Activated naive CD8-positive, alpha-beta T cell treated with anti-CD3 and anti-CD28 coated beads, Interleukin-2, amount 50 U/mL, for 24 hours (primary cell): ENCODE measurements at regions not wholly inside any gene's neighbourhood (a gene's known extent, or its start where the extent isn't known, plus 50 kb on each side); places are given as distances from the start of the nearest gene placed in this dataset.
"Not testable (repeated sequence)": the region's sequence is repeated elsewhere in the genome, so short reads cannot be mapped to it uniquely, and the experiment has no call there.

Experiments used
- ATAC-seq: fragments of 150-1000 bp; cut with Tn5 transposase; one replicate; pipeline ENCODE4 v1.10.0; 2021
- DNase-seq: peaks from one replicate; pipeline ENCODE4 v3.0.0; 2021
- H3K27ac Mint-ChIP-seq: one replicate; pipeline ENCODE4 v1.8.0; 2021; ENCODE audit warnings: mild to moderate bottlenecking, mixed read lengths
- H3K27me3 Mint-ChIP-seq: one replicate; pipeline ENCODE4 v1.8.0; 2021; ENCODE audit warnings: mixed read lengths
- H3K36me3 Mint-ChIP-seq: one replicate; pipeline ENCODE4 v1.8.0; 2021; ENCODE audit warnings: low read depth, mixed read lengths
- H3K4me1 Mint-ChIP-seq: one replicate; pipeline ENCODE4 v1.8.0; 2021; ENCODE audit warnings: mixed read lengths
- H3K4me3 Mint-ChIP-seq: one replicate; pipeline ENCODE4 v1.8.0; 2021; ENCODE audit warnings: mild to moderate bottlenecking, moderate library complexity, mixed read lengths
- H3K9me3 Mint-ChIP-seq: one replicate; pipeline ENCODE4 v1.8.0; 2021; ENCODE audit warnings: mixed read lengths

DNA sequence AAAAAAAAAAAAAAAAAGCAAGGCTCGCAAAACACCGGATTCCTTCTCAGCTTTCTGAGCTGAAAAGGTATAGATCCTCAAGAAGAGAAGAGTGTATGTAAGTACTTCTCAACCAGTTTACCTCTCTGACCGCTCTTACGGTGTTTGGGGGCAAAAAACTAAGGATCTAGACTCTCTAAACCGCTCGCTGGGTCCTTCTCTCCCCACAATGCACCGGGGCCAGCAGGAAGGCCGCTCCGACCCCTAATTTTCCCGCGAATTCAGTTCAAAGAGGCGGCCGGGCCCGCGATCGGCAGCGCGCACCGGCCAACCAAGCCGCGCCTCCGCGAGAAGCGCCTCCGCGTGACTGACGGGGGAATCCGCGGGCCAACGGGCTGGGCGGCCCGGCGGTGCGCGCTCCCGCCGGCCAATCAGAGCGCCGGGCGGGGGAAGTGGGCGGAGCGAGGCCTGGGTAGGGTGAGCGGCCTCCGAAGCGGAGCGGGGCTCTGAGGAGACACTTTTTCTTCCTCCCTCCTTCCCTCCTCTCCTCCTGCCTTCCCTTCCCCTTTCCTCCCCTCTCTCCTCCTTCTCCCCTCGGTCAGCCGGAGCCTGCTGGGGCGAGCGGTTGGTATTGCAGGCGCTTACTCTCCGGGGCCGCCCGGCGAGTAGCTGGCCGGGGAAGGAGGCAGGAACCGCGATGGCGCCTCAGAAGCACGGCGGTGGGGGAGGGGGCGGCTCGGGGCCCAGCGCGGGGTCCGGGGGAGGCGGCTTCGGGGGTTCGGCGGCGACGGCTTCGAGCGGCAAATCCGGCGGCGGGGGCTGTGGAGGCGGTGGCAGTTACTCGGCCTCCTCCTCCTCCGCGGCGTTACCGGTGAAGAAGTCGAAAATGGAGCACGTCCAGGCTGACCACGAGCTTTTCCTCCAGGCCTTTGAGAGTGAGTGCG lies 93.0 kb downstream of the CRLF3 start:
- H3K9me3 Mint-ChIP-seq, H3K27me3 Mint-ChIP-seq: not testable (repeated sequence)
- peak overlapping the region; percentile 97 for H3K27ac Mint-ChIP-seq
- DNase-seq = peak; percentile 87
- H3K4me3 Mint-ChIP-seq = peak overlapping the region; percentile 93
- peaks cover 49% of the 10 kb centered on the region for H3K4me1 Mint-ChIP-seq
- H3K36me3 Mint-ChIP-seq = peaks cover 24% of the 10 kb centered on the region
- peak; percentile 90 for ATAC-seq

DNA sequence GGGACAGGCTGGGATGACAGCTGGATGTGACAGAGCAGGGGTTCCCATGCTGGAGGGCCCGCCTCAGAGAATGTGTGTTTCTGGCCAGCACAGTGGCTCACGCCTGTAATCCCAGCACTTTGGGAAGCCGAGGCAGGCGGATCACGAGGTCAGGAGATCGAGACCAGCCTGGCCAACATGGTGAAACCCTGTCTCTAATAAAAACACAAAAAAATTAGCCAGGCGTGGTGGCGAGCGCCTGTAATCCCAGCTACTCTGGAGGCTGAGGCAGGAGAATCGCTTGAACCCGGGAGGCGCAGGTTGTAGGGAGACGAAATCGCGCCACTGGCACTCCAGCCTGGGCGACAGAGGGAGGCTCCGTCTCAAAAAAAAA lies 93.7 kb downstream of the CRLF3 start:
- ATAC-seq, H3K27me3 Mint-ChIP-seq, DNase-seq, H3K9me3 Mint-ChIP-seq: not testable (repeated sequence)
- Mint-ChIP-seq H3K36me3 (peaks cover 23% of the 10 kb centered on the region), H3K27ac (peak overlapping the region; percentile 88), H3K4me3 (peak overlapping the region; percentile 93), H3K4me1 (peaks cover 48% of the 10 kb centered on the region)

DNA sequence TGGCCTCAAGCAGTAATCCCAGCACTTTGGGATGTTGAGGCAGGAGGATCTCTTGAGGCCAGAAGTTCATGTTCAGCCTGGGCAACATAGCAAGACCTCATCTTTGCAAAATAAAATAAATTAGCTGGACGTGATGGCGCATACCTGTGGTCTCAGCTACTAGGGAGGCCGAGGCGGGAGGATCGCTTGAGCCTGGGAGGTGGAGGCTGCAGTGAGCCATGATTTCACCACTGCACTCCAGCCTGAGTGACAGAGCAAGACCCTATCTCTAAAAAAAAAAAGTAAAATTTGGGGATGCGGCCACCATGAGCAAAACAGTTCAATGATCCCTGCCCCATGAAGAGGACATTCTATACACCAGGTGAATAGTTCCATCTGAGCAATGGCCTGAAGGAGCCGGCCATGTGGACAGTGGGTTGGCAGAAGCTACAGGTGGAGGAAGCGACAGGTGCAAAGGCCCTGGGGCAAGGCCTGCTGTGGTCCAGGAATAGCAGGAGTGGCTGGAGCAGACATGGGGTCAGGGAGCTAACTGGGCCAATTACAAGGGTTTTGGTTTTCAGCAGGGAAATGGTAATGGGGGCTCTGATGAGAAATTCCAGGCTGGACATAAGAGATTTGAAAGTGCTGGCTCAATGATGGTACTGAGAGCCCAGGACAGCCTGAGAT lies 94.2 kb downstream of the CRLF3 start:
- H3K9me3 Mint-ChIP-seq, DNase-seq, ATAC-seq, H3K27me3 Mint-ChIP-seq: not testable (repeated sequence)
- peak overlapping the region; percentile 88 for H3K27ac Mint-ChIP-seq
- H3K36me3 Mint-ChIP-seq = peaks cover 18% of the 10 kb centered on the region
- peak overlapping the region; percentile 93 for H3K4me3 Mint-ChIP-seq
- peaks cover 45% of the 10 kb centered on the region for H3K4me1 Mint-ChIP-seq

DNA sequence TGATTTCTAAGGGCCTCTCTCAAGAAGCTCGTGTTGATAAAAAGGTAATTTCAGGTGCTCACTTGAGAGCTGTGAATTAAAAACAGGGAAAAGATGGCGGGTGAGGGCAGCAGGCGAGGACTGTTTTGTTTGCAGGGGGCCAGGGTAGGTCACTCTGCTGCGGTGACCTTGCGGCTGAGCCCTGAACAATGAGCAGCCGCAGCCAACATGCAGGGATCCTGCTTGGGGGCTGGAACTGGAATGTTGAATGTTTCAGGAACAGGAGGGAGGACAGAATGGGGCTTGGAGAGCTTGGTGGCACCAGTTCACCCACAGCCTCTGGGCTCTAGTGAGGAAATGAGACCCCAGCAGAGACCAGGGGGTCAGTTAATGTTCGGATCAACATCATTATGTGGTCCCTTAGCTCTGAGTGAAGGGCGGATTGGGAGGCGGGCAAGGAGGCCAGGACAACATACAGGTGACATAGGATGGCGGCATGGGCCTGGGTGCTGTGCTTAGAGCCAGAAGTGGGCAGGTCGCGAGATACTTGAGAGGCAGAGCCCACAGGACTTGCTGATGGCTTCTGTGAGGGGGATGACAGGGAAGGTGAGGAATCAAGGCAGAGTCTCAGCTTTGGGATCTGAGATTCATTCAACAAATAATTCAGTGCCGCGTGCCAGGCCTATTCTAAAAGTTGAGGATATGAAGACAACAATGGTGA lies 94.9 kb downstream of the CRLF3 start:
- H3K9me3 Mint-ChIP-seq, DNase-seq, H3K27me3 Mint-ChIP-seq, ATAC-seq: not testable (repeated sequence)
- Mint-ChIP-seq H3K36me3 (peaks cover 14% of the 10 kb centered on the region), H3K4me3 (peak overlapping the region; percentile 56), H3K4me1 (peaks cover 44% of the 10 kb centered on the region), H3K27ac (peak overlapping the region; percentile 66)

DNA sequence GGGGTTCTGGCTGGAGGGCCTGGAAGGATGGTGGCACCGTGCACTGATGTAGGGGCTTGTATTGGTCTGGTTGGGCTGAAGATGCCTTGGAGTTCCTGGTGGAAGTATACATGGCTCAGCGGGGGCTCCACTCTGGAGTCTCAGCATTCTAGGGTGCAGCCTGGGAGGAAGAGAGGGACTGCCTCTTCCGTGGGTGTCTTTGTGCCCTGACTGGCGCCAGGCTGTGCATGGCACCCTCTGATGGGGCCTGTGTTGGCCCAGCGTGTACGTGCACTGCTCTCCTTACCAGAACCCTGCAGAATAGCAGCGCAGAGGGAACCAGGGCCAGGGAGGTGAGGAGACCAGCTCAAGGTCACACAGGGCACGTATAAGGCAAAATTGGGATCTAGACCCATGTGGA lies 97.0 kb downstream of the CRLF3 start:
- not testable (repeated sequence) for H3K4me3 Mint-ChIP-seq, H3K9me3 Mint-ChIP-seq, ATAC-seq, H3K27me3 Mint-ChIP-seq, H3K27ac Mint-ChIP-seq, H3K36me3 Mint-ChIP-seq, DNase-seq
- peaks cover 28% of the 10 kb centered on the region for H3K4me1 Mint-ChIP-seq

DNA sequence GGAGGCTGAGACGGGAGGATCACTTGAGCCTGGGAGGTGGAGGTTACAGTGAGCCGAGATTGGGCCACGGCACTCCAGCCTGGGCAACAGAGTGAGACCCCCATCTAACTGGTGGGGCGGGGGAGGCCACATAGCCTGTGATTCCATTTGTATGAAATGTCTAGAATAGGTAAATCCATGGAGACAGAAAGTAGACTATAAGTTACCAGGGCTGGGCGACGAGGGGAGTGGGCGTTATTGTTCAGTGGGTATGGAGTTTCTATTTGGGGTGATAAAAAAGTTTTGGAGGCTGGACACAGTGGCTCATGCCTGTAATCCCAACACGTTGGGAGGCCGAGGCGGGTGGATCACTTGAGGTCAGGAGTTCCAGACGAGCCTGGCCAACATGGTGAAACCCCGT lies 97.8 kb downstream of the CRLF3 start:
- H3K4me3 Mint-ChIP-seq, DNase-seq, H3K36me3 Mint-ChIP-seq, H3K27ac Mint-ChIP-seq, H3K9me3 Mint-ChIP-seq, ATAC-seq, H3K27me3 Mint-ChIP-seq: not testable (repeated sequence)
- H3K4me1 Mint-ChIP-seq = peaks cover 28% of the 10 kb centered on the region

DNA sequence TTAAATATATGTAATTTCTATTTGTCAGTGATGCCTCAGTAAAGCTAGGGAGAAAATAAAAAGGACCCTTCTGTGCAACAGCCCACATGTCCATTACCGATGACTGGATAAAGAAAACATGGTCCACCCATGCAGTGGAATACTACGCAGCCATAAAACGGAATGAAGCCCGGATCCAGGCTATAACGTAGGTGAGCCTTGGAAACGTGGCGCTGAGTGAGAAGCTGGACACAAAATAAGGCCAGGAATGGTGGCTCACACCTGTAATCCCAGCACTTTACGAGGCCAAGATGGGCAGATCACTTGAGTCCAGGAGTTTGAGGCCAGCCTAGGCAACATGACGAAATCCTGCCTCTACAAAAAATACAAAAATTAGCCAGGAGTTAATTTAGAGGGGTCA lies 98.2 kb downstream of the CRLF3 start:
- not testable (repeated sequence) for ATAC-seq, DNase-seq, H3K9me3 Mint-ChIP-seq, H3K36me3 Mint-ChIP-seq, H3K4me3 Mint-ChIP-seq, H3K27ac Mint-ChIP-seq, H3K27me3 Mint-ChIP-seq
- H3K4me1 Mint-ChIP-seq = peaks cover 28% of the 10 kb centered on the region

DNA sequence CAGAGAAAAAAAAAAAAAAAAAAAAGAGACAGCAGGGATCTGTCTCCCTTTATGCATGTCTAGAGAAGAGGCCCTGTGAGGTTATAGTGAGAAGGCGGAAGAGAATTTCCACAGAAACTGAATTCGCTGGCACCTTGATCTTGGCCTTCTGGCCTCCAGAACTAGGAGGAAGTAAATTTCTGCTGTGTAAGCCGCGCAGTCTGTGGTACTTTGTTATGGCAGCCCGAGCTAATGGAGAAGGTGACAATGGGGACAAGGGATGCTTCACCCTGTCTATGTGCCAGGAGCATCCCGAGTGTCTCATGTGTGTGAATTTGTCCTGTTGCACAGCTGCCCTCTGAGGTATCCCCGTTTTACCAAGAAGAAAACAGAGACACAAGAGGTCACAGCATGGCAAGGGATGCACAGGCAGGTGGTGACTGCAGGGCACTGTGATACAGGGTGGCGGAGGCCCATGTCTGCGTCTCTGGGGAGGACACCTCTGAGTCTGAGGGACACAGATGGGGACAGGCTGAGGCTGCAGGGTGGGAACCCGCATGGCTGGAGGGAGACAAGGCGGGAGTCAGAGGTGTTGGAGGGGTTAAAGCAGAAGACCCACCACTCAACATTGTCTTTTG lies 100.3 kb downstream of the CRLF3 start:
- H3K27me3 Mint-ChIP-seq, ATAC-seq, H3K4me3 Mint-ChIP-seq, H3K9me3 Mint-ChIP-seq, DNase-seq, H3K27ac Mint-ChIP-seq, H3K36me3 Mint-ChIP-seq: not testable (repeated sequence)
- H3K4me1 Mint-ChIP-seq = peaks cover 12% of the 10 kb centered on the region

DNA sequence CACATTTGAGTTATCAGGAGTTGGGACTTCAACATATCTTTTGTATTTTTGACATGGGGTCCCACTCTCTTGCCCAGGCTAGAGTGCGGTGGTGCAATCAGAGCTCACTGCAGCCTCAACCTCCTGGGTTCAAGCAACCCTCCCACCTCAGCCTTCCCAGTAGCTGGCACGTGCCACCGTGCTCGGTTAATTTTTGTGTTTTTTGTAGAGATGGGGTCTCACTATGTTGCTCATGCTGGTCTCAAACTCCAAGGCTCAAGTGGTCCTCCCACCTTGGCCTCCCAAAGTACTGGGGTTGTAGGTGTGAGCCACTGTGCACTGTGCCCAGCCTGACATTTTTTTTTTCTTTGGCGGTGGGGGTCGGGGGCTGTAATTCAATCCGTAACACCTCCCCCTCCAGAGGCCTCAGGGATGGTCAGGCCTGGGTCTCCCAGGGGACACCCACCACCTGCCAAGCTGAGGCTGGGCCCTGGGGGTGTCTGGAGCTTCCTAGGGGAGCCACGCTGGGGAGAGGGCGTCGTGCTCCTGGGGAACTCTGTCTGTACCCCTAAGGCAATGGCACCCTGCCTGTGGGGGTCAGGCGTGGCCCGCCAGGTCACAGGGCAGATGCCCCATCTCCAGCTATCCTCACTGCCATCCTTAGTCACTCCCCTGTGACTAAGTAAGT lies 102.2 kb downstream of the CRLF3 start:
- not testable (repeated sequence) for H3K4me1 Mint-ChIP-seq, DNase-seq, H3K4me3 Mint-ChIP-seq, ATAC-seq, H3K27me3 Mint-ChIP-seq, H3K36me3 Mint-ChIP-seq, H3K9me3 Mint-ChIP-seq, H3K27ac Mint-ChIP-seq

DNA sequence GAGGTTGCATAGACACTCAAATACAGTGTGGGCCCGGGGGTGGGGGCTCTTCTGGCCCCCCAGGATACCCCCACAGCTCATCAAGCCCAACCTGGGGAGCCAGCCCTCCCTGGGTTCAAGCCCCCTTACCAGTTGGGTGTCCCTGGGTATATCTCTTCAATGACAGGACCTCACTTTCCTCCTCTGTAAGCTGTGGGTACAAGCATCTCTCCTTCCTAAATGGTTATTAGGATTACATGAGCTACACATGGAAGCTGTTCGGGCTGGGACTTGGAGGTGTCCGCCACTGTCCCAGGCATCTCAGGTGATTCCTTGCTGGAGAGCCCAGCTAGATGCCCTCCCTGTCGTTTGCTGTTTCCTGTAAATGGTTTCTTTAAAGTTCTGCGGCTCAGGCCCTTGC lies 103.5 kb downstream of the CRLF3 start:
- H3K27me3 Mint-ChIP-seq, H3K9me3 Mint-ChIP-seq, DNase-seq, H3K4me1 Mint-ChIP-seq, H3K27ac Mint-ChIP-seq, H3K4me3 Mint-ChIP-seq, H3K36me3 Mint-ChIP-seq, ATAC-seq: not testable (repeated sequence)

DNA sequence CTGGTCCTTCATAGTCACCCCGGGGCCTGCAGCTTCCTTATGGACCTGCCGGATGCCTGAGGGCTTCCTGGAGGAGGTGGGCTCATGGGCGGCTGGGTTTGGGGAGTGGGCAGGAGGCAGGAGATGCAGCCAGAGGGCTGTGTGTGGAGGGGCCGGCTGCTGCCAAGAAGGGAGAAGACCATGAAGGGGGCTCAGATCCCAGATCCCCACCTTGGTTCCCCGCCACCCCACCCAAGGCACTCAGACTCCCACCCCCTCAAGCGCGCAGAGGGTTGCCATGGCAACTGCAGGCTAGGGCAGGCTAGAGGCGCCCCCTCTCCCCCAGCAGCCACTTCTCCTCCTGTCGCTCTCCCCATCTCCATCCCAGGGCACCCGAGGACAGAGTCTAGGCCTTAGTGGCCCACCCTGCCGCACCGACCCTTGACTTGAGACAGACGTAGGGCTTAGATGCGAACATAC lies 104.5 kb downstream of the CRLF3 start:
- no peak for DNase-seq
- H3K36me3 Mint-ChIP-seq = no peaks in the 10 kb centered on the region
- no peak for ATAC-seq
- H3K9me3 Mint-ChIP-seq = no peaks in the 10 kb centered on the region
- peaks cover 9% of the 10 kb centered on the region for H3K4me1 Mint-ChIP-seq
- H3K27me3 Mint-ChIP-seq = no peaks in the 10 kb centered on the region
- no peak overlapping the region for H3K27ac Mint-ChIP-seq
- H3K4me3 Mint-ChIP-seq = no peak overlapping the region

DNA sequence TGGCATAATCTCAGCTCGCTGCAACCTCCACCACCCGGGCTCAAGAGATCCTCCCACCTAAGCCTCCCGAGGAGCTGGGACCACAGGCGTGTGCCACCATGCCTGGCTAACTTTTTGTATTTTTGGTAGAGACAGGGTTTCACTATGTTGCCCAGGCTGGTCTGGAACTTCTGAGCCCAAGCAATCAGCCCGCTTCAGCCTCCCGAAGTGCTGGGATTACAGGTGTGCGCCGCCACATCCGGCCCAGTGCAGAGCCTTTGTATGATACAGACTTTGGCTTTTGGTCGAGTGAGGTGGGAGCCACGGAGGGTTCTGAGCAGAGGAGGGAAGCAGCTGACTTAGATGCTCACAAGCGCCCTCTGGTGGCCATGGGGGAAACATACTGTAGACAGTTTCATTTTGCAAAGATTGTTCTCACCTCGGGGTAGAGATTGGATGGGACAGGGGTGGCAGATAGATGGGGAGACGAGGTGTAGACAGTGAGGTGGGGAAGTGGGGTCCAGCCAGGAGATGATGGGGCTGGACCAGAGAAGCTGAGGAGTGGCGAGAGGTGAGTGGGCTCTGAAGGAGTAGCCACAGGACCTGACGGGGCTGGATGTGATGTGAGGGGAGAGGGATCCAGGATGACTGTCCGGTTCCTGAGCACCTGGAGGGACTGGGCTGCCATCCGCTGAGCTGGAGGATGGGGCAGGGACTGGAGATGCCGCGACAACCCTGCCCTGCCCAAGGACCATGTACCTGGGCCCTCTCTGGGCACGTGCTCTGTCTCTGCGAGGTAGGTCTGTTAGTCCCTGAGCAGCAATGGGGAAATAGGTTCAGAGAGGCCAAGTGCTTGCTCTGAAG lies 105.1 kb downstream of the CRLF3 start:
- DNase-seq (peak; percentile 85), ATAC-seq (peak; percentile 64)
- H3K27me3 Mint-ChIP-seq, H3K4me3 Mint-ChIP-seq, H3K9me3 Mint-ChIP-seq, H3K4me1 Mint-ChIP-seq, H3K27ac Mint-ChIP-seq, H3K36me3 Mint-ChIP-seq: not testable (repeated sequence)

DNA sequence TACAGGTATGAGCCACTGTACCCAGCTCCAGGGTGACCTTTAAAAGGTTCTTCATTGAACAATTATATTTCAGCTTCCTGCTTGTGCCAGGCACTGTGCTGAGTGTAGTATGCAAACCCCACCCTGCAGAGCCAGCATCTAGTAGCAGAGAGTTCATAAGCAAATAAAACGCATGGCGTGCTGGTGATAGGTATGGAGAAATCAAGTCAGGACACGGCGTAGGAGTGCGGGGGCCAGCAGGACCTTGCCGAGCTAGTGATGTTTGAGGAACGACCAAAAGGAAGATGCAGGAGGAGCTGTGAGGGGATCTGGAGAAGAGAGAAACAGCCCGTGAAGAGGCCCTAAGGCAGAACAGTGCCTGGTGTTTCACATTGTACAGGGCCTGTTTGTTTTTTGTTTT lies 105.8 kb downstream of the CRLF3 start:
- not testable (repeated sequence) for DNase-seq, H3K9me3 Mint-ChIP-seq, H3K36me3 Mint-ChIP-seq, H3K4me3 Mint-ChIP-seq, H3K27ac Mint-ChIP-seq, H3K27me3 Mint-ChIP-seq, H3K4me1 Mint-ChIP-seq, ATAC-seq
